Superior temporal gyrus (tissue), 1 donor: ENCODE measurements at regions not wholly inside any gene's neighbourhood (a gene's known extent, or its start where the extent isn't known, plus 50 kb on each side); places are given as distances from the start of the nearest gene placed in this dataset.
"Not testable (repeated sequence)": the region's sequence is repeated elsewhere in the genome, so short reads cannot be mapped to it uniquely, and the experiment has no call there.

Experiments
- DNase-seq: peaks from one replicate; pipeline ENCODE4 v3.0.0-alpha.2; 2016; ENCODE audit errors: extremely low spot score

- DNase-seq: no peak
These were observed 1643.5 kb downstream of the TP53TG3F start for GRCh38 chr16:35102780-35103403.

- not testable (repeated sequence) for DNase-seq
These were observed 1652.4 kb downstream of the TP53TG3F start for GRCh38 chr16:35111772-35112171.

GRCh38 chr16:35131429-35131828 is 1672.0 kb downstream of the TP53TG3F start:
- no peak for DNase-seq

- no peak for DNase-seq
These were observed 1675.1 kb downstream of the TP53TG3F start for GRCh38 chr16:35134471-35134870.

GRCh38 chr16:35140293-35140986 is 1681.0 kb downstream of the TP53TG3F start:
- DNase-seq: no peak

- no peak for DNase-seq
These were observed 1681.9 kb downstream of the TP53TG3F start for GRCh38 chr16:35141303-35141702.

- no peak for DNase-seq
These were observed 1682.9 kb downstream of the TP53TG3F start for GRCh38 chr16:35142147-35142808.

- DNase-seq: no peak
These were observed 1683.4 kb downstream of the TP53TG3F start for GRCh38 chr16:35142809-35143192.

GRCh38 chr16:35144212-35144932 is 1685.0 kb downstream of the TP53TG3F start:
- no peak for DNase-seq

GRCh38 chr16:35146031-35146710 is 1686.8 kb downstream of the TP53TG3F start:
- DNase-seq: no peak

- no peak for DNase-seq
These were observed 1687.5 kb downstream of the TP53TG3F start for GRCh38 chr16:35146723-35147458.

- no peak for DNase-seq
These were observed 1688.4 kb downstream of the TP53TG3F start for GRCh38 chr16:35147556-35148504.

- no peak for DNase-seq
These were observed 1689.3 kb downstream of the TP53TG3F start for GRCh38 chr16:35148748-35149147.

- no peak for DNase-seq
These were observed 1690.1 kb downstream of the TP53TG3F start for GRCh38 chr16:35149550-35149949.

GRCh38 chr16:35150805-35151312 is 1691.4 kb downstream of the TP53TG3F start:
- no peak for DNase-seq

- DNase-seq: no peak
These were observed 1692.7 kb downstream of the TP53TG3F start for GRCh38 chr16:35152067-35152627.

- DNase-seq: no peak
These were observed 1695.2 kb downstream of the TP53TG3F start for GRCh38 chr16:35154627-35155026.

GRCh38 chr16:35157549-35157948 is 1698.1 kb downstream of the TP53TG3F start:
- not testable (repeated sequence) for DNase-seq

GRCh38 chr16:35169324-35169723 is 1709.9 kb downstream of the TP53TG3F start:
- not testable (repeated sequence) for DNase-seq
